ENCODE measurements at regions not wholly inside any gene's neighbourhood (a gene's known extent, or its start where the extent isn't known, plus 50 kb on each side); places are given as distances from the start of the nearest gene placed in this dataset.

DNA sequence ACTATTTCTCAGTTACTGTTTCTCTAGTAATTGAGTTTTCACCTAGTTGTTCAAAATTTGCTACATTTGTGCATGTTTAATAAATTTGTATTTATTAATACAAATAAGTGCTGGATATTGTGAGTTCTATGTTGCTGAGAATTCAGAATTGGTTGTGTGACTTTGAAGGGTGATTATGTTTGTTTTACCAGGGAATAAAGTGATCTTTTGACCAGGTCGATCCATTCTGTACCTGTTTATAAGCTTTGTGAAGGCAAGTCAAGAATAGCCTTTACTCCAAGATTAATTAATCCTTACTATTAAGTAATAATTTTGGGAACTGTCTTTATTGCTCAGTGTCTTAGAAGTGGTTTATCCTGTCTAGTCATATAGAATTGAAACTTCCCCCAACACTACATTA lies 230.0 kb upstream of the GYPC start:
- TF ChIP-seq POLR2A (IDR thresholded peaks at IDR 0.05; ENCODE audit: low read depth, low read length) (no peak), MAFK (IDR thresholded peaks at IDR 0.05; ENCODE audit: low read depth, low read length) (no peak), MXI1 (IDR thresholded peaks at IDR 0.05; ENCODE audit: borderline replicate concordance, low read depth, low read length) (no peak), RAD21 (IDR thresholded peaks at IDR 0.05; ENCODE audit: low read length) (no peak), CEBPB (IDR thresholded peaks at IDR 0.05; ENCODE audit: low read depth, low read length) (no peak), CHD1 (IDR thresholded peaks at IDR 0.05; ENCODE audit: low read depth, low read length) (no peak), SMC3 (IDR thresholded peaks at IDR 0.05; ENCODE audit: low read depth, low read length) (no peak), MAZ (IDR thresholded peaks at IDR 0.05; ENCODE audit: borderline replicate concordance, low read depth, low read length) (no peak), RFX5 (IDR thresholded peaks at IDR 0.05; ENCODE audit: low read depth, low read length) (no peak), RCOR1 (IDR thresholded peaks at IDR 0.05; ENCODE audit: insufficient replicate concordance, low read length) (no peak), FOS (IDR thresholded peaks at IDR 0.05; ENCODE audit: low read depth, low read length) (no peak)
- TF ChIP-seq, protein P1, sequence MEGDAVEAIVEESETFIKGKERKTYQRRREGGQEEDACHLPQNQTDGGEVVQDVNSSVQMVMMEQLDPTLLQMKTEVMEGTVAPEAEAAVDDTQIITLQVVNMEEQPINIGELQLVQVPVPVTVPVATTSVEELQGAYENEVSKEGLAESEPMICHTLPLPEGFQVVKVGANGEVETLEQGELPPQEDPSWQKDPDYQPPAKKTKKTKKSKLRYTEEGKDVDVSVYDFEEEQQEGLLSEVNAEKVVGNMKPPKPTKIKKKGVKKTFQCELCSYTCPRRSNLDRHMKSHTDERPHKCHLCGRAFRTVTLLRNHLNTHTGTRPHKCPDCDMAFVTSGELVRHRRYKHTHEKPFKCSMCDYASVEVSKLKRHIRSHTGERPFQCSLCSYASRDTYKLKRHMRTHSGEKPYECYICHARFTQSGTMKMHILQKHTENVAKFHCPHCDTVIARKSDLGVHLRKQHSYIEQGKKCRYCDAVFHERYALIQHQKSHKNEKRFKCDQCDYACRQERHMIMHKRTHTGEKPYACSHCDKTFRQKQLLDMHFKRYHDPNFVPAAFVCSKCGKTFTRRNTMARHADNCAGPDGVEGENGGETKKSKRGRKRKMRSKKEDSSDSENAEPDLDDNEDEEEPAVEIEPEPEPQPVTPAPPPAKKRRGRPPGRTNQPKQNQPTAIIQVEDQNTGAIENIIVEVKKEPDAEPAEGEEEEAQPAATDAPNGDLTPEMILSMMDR (conservative IDR thresholded peaks at IDR 0.05; ENCODE audit: low read depth, low read length): no peak
- TF ChIP-seq, protein P2, sequence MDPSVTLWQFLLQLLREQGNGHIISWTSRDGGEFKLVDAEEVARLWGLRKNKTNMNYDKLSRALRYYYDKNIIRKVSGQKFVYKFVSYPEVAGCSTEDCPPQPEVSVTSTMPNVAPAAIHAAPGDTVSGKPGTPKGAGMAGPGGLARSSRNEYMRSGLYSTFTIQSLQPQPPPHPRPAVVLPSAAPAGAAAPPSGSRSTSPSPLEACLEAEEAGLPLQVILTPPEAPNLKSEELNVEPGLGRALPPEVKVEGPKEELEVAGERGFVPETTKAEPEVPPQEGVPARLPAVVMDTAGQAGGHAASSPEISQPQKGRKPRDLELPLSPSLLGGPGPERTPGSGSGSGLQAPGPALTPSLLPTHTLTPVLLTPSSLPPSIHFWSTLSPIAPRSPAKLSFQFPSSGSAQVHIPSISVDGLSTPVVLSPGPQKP (IDR thresholded peaks at IDR 0.05; ENCODE audit: borderline replicate concordance, low read depth, low read length): no peak

Data from IMR-90 (cell line).